Germinal center (tissue), 1 donor: ENCODE measurements at regions not wholly inside any gene's neighbourhood (a gene's known extent, or its start where the extent isn't known, plus 50 kb on each side); places are given as distances from the start of the nearest gene placed in this dataset.

Experiments used
- DNase-seq: peaks from one replicate; pipeline ENCODE4 v3.0.0; 2012; ENCODE audit warnings: mixed read lengths, low spot score

GRCh38 chr14:61847861-61848260 is 85.6 kb downstream of the SNAPC1 start:
- DNase-seq: no peak

GRCh38 chr14:61854898-61855297 is 92.7 kb downstream of the SNAPC1 start:
- DNase-seq: no peak

GRCh38 chr14:61860294-61860918 is 98.2 kb downstream of the SNAPC1 start:
- peak; percentile 84 for DNase-seq

- DNase-seq: no peak
These were observed 99.2 kb downstream of the SNAPC1 start for GRCh38 chr14:61861320-61861865.

GRCh38 chr14:61864329-61864898 is 102.2 kb downstream of the SNAPC1 start:
- DNase-seq: no peak

- no peak for DNase-seq
These were observed 105.0 kb downstream of the SNAPC1 start for GRCh38 chr14:61866932-61867920.

- no peak for DNase-seq
These were observed 106.6 kb downstream of the SNAPC1 start for GRCh38 chr14:61868846-61869245.

- no peak for DNase-seq
These were observed 107.9 kb downstream of the SNAPC1 start for GRCh38 chr14:61870163-61870562.

GRCh38 chr14:61872452-61872851 is 110.2 kb downstream of the SNAPC1 start:
- peak; percentile 38 for DNase-seq

GRCh38 chr14:61875483-61875882 is 113.3 kb downstream of the SNAPC1 start:
- DNase-seq: no peak

GRCh38 chr14:61876362-61877034 is 114.3 kb downstream of the SNAPC1 start:
- DNase-seq: no peak

- no peak for DNase-seq
These were observed 114.8 kb downstream of the SNAPC1 start for GRCh38 chr14:61877035-61877390.

GRCh38 chr14:61877768-61878167 is 115.5 kb downstream of the SNAPC1 start:
- DNase-seq: no peak

- DNase-seq: no peak
These were observed 116.7 kb downstream of the SNAPC1 start for GRCh38 chr14:61878931-61879330.

- no peak for DNase-seq
These were observed 118.8 kb downstream of the SNAPC1 start for GRCh38 chr14:61881046-61881445.

- no peak for DNase-seq
These were observed 122.5 kb downstream of the SNAPC1 start for GRCh38 chr14:61884711-61885110.

GRCh38 chr14:61885203-61885961 is 123.2 kb downstream of the SNAPC1 start:
- no peak for DNase-seq

- DNase-seq: no peak
These were observed 125.4 kb downstream of the SNAPC1 start for GRCh38 chr14:61887628-61888027.

GRCh38 chr14:61889914-61890351 is 127.7 kb downstream of the SNAPC1 start:
- peak; percentile 82 for DNase-seq

- no peak for DNase-seq
These were observed 128.9 kb downstream of the SNAPC1 start for GRCh38 chr14:61891170-61891569.

- DNase-seq: no peak
These were observed 129.6 kb downstream of the SNAPC1 start for GRCh38 chr14:61891810-61892209.
